SJSA1 (cell line): ENCODE measurements at regions not wholly inside any gene's neighbourhood (a gene's known extent, or its start where the extent isn't known, plus 50 kb on each side); places are given as distances from the start of the nearest gene placed in this dataset.
"Not testable (repeated sequence)": the region's sequence is repeated elsewhere in the genome, so short reads cannot be mapped to it uniquely, and the experiment has no call there.

Experiments
- DNase-seq, 2 experiments: peaks; one replicate each; pipeline ENCODE4 v3.0.0-alpha.2; 2015 to 2020; ENCODE audit warnings: low spot score in 2 of 2, low read depth in 1 of 2
- H3K27ac ChIP-seq: fragments of 250-450 bp; sonication (Bioruptor Pico); 2 replicates; pipeline ENCODE4 v1.5.1; 2020; ENCODE audit warnings: mild to moderate bottlenecking, moderate library complexity
- H3K27me3 ChIP-seq: fragments of 250-450 bp; sonication (Bioruptor Pico); replicated peaks from 2 replicates; pipeline ENCODE4 v1.5.1; 2020; ENCODE audit warnings: mild to moderate bottlenecking, moderate library complexity
- H3K36me3 ChIP-seq: fragments of 250-450 bp; sonication (Bioruptor Pico); 2 replicates; pipeline ENCODE4 v1.5.1; 2020; ENCODE audit warnings: mild to moderate bottlenecking
- H3K4me1 ChIP-seq: fragments of 250-450 bp; sonication (Bioruptor Pico); replicated peaks from 2 replicates; pipeline ENCODE4 v1.6.1; 2021; ENCODE audit warnings: mild to moderate bottlenecking
- H3K4me3 ChIP-seq: fragments of 250-450 bp; sonication (Bioruptor Pico); 2 replicates; pipeline ENCODE4 v1.5.1; 2020; ENCODE audit warnings: mild to moderate bottlenecking
- H3K9me3 ChIP-seq: fragments of 250-450 bp; sonication (Bioruptor Pico); replicated peaks from 2 replicates; pipeline ENCODE4 v1.5.1; 2020; ENCODE audit warnings: mild to moderate bottlenecking

DNA sequence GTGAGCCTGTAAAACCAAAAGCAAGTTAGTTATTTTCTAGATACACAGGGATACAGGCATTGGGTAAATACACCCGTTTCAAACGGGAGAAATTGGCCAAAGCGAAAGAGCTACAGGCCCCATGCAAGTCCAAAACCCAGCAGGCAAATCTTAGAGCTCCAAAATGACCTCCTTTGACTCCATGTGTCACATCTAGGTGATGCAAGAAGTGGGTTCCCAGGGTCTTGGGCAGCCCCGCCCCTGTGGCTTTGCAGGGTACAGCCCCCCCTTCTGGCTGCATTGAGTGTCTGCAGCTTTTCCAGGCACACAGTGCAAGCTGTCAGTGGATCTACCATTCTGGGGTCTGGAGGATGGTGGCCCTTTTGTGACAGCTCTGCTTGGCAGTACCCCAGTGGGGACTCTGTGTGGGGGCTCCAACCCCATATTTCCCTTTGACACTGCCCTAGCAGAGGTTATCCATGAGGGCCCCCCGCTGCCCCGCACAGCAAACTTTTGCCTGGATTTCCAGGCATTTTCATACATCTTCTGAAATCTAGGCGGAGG is 1367.6 kb downstream of the CDH12 start:
- peak; percentile 15 to 67 for DNase-seq
- not testable (repeated sequence) for H3K27ac ChIP-seq

DNA sequence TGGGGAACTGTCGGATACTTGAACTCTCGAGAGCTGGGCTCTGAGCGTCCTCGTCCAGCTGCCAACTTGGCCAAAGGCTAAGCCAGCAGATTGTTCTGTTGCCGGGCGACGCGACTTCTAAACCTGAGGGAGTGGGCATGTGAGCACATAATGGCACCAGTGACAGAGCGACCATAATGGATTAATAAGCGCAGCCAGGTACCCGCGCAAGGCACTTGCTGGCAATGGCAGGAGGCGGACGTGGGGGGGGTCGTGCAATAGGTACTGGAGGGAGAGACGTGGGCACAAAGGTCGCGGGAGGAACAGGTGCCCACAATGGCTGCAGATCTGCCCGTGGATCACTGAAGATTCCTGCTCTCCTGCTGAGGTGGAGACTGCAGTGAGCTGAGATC is 1368.7 kb downstream of the CDH12 start:
- peak in 1 of 2 experiments; percentile 59 for DNase-seq
- not testable (repeated sequence) for H3K36me3 ChIP-seq, H3K27ac ChIP-seq, H3K27me3 ChIP-seq, H3K9me3 ChIP-seq, H3K4me3 ChIP-seq, H3K4me1 ChIP-seq

More for the DNA sequence above, 1367.6 kb downstream of the CDH12 start:
- H3K9me3 ChIP-seq, H3K36me3 ChIP-seq, H3K4me3 ChIP-seq, H3K27me3 ChIP-seq, H3K4me1 ChIP-seq: not testable (repeated sequence)

DNA sequence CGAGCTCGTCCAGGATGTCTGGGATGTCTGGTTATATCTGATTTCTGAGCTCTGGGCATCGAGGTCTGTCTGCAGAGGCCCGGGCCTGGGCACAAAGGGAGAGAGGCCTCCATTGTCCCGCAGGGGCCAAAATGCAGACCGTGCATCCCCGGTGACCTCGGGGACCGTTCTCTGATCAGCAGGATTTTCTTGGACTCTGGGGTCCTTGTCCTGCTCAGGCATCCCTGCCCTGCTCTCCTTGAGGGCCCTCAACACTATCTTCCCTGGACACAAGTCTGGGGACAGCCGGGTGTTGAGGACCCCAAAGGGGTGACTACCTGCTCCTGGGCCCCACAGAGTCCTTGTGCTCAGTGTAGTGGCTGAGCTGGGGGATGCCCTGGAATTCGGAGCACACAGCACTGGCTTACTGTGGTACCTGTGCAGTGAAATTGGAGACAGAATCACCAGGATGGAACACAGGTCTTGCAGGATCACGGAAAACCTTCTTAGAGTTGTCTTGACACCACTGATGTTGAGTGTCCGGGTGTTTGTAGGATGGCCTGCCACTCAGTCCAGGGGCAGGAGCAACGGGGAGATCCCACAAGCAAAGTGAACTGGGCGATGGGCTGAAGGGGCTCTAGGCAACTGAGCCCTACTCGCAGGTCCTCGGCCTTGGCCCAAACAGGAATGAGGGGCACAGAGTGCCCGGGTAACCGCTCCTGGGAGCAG is 1369.2 kb downstream of the CDH12 start:
- not testable (repeated sequence) for H3K27ac ChIP-seq, H3K27me3 ChIP-seq, H3K4me1 ChIP-seq, DNase-seq, H3K36me3 ChIP-seq, H3K9me3 ChIP-seq, H3K4me3 ChIP-seq

DNA sequence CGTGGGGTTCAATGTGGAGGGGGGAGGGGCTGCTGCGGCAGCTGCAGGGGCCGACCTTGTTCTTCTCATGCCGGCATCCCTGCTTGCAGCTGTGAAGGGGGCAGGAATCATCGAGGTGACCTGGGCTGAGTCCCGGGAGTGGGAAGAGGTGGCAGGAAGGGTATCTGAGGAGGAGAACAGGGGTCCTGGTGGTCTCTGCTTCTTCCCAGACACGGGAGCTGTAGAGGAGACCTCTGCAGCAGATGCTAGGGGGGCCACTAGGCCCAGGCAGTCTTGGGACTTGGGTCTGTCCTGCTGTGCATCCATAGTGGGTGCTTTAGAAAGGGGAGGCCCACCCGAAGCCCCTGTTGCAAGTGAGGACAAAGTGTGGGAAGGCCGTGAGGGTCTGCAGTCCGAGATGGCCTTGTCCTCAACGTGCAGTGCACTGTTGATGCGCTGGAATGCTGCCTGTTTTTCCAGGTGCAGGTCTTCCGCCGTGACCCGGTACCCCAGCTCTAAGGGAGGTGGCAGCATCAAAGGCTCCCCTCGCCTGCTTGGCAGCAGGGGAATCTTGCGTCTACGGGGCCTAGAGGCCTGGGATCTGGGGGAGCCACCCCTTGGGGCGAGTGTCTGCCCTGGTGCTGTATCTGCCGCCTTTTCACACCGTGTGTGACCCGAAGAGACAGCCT is 1370.0 kb downstream of the CDH12 start:
- not testable (repeated sequence) for H3K4me1 ChIP-seq, H3K27ac ChIP-seq, H3K36me3 ChIP-seq, H3K9me3 ChIP-seq, H3K27me3 ChIP-seq, H3K4me3 ChIP-seq
- peak in 1 of 2 experiments; percentile 62 for DNase-seq

DNA sequence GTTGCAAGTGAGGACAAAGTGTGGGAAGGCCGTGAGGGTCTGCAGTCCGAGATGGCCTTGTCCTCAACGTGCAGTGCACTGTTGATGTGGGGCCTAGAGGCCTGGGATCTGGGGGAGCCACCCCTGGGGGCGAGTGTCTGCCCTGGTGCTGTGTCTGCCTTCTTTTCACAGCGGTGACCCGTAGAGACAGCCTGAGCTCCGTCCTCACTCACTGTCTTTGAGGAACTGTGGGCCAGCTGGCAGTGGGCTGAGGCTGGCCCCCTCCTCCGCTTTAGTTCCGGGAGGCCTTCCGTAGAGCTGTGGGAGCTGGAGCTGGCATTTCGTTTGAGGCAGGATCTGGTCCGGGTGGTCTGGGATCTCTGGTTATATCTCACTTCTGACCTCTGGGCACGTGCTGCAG is 1370.6 kb downstream of the CDH12 start:
- not testable (repeated sequence) for H3K36me3 ChIP-seq, H3K4me1 ChIP-seq, H3K9me3 ChIP-seq, H3K4me3 ChIP-seq, H3K27me3 ChIP-seq, H3K27ac ChIP-seq
- peak; percentile 31 to 72 for DNase-seq

DNA sequence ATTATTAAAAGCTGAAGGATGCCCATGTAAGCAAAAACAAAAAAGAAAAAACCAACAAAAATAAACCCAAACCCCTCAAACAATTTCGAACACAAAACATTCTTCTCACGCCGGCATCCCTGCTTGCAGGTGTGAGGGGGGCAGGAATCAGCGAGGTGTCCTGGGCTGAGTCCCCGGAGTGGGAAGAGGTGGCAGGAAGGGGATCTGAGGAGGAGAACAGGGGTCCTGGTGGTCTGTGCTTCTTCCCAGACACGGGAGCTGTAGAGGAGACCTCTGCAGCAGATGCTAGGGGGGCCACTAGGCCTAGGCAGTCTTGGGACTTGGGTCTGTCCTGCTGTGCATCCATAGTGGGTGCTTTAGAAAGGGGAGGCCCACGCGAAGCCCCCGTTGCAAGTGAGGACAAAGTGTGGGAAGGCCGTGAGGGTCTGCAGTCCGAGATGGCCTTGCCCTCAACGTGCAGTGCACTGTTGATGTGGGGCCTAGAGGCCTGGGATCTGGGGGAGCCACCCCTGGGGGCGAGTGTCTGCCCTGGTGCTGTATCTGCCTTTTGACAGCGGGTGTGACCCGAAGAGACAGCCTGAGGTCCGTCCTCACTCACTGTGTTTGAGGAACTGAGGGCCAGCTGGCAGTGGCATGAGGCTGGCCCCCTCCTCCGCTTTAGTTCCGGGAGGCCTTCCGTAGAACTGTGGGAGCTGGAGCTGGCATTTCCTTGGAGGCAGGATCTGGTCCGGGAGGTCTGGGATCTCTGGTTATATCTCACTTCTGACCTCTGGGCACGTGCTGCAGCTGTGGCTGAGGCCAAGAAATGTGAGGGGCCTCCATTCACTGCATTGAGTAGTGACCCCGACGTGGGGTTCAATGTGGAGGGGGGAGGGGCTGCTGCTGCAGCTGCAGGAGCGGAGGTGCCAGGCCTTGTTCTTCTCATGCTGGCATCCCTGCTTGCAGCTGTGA is 1371.5 kb downstream of the CDH12 start:
- H3K36me3 ChIP-seq, H3K27ac ChIP-seq, H3K27me3 ChIP-seq, H3K4me1 ChIP-seq, H3K9me3 ChIP-seq, H3K4me3 ChIP-seq: not testable (repeated sequence)
- peak in 1 of 2 experiments; percentile 60 for DNase-seq

DNA sequence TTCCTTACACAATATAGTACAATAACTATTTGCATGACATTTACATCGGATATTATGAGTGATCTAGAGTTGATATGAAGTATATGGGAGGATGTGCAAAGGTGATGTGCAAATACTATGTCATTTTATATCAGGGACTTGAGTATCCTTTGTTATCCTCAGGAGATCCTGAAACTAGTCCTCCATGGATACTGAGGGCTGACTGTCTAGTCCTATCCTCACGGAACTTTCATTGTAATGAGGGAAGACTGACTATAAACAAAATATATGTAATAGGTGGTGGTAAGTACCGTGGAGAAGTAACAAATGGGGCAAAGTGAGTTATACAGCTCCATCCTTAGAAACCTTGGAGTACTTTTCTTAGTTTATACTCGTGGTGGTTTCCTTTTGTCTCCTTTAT is 1373.1 kb downstream of the CDH12 start:
- not testable (repeated sequence) for H3K27ac ChIP-seq, DNase-seq, H3K36me3 ChIP-seq, H3K27me3 ChIP-seq, H3K4me3 ChIP-seq, H3K9me3 ChIP-seq, H3K4me1 ChIP-seq

DNA sequence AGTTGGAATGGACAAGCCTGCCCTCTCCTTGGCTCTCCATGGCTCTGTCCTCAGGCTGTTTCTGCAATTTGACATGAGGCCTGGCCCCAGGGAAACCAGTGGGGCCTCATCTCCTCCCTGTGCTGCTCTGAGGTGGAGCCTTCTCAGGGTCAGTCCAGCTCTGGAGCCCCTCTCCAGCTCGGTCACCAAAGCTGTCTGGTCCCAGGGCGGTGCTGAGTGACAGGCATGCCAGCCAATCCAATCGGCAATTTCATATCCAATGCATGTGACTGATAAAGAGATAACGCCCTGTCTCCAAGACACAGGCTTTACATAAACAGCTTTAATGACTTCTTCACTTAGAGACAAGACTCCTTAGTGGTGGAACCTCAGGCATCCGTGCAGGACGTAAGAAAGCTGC is 1379.2 kb downstream of the CDH12 start:
- H3K9me3 ChIP-seq, H3K4me1 ChIP-seq, H3K4me3 ChIP-seq, DNase-seq, H3K27ac ChIP-seq, H3K36me3 ChIP-seq, H3K27me3 ChIP-seq: not testable (repeated sequence)

DNA sequence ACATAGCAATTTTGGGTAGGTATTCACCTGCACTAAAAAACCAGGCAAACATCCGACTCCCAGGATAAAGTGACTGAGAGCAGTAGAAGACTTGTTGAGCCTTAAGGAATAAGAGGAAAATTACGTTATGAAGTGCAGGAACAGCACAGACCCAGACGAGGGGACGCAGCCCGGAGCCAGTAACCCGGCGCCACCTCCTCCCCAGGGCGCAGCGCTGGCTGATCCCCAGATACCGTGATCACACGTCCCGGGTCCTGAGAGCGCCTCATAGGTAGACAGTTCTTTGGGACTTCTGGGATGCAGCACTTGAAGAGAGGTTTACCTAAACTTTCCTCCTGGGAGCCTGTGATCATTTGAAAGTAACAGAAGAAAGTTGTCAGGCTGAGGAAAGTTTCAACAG is 1379.7 kb downstream of the CDH12 start:
- not testable (repeated sequence) for H3K9me3 ChIP-seq, H3K4me1 ChIP-seq, H3K4me3 ChIP-seq, H3K36me3 ChIP-seq, H3K27ac ChIP-seq, DNase-seq, H3K27me3 ChIP-seq

DNA sequence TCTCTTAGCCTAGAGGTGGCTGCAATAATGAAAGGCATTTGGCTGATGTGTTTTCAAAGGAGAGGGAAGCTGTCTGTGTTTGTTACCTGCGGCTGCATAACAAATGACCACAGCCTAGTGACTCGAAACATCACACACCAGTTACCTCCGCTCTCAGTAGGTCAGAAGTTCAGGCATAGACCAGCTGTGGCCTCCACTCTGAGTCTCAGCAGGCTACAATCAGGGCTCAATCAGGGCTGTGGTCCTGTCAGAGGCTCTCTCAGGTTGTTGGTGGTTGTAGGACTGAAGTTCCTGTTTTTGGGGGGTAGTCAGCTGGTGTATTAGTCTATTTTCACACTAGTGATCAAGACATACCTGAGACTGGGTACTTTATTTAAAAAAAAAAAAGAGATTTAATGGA is 1381.5 kb downstream of the CDH12 start:
- not testable (repeated sequence) for H3K4me1 ChIP-seq, H3K9me3 ChIP-seq, DNase-seq, H3K27ac ChIP-seq, H3K4me3 ChIP-seq, H3K36me3 ChIP-seq, H3K27me3 ChIP-seq

DNA sequence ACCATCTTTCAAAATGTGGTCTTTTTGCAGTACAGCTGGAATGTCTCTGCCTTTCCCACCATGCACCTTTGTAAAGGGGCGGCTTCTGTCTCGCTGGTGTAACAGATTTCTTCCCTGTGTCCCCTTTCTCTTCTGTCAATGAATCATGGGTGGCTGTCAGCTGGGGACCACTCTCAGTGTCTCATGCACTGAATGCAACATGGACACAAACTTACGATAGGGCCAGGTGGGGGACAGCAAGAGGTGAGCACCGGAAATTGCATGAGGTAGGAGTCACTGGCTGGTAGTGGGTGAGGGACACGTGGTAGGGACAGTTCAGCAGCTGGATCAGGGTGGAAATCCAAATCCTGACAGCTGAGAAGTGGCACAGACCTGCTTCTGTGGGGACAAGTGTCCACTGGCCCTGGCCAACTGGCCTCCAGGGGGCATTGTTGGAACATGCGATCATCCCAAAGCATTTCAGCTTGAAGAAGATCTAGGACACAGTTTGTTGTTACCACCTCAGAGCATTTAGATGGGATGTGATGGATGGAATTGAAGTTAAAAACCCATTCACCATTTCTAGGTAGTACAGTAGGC is 1383.5 kb downstream of the CDH12 start:
- not testable (repeated sequence) for DNase-seq, H3K4me3 ChIP-seq, H3K36me3 ChIP-seq, H3K27ac ChIP-seq, H3K9me3 ChIP-seq, H3K27me3 ChIP-seq, H3K4me1 ChIP-seq

DNA sequence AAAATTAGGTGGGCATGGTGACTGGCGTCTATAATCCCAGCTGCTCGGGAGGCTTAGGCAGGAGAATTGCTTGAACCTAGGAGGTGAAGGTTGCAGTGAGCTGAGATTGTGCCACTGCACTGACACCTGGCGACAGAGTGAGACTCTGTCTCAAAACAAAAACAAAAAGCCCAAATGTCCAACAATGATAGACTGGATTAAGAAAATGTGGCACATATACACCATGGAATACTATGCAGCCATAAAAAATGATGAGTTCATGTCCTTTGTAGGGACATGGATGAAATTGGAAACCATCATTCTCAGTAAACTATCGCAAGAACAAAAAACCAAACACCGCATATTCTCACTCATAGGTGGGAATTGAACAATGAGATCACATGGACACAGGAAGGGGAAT is 1385.6 kb downstream of the CDH12 start:
- H3K27me3 ChIP-seq, H3K9me3 ChIP-seq, H3K4me3 ChIP-seq, H3K27ac ChIP-seq, H3K4me1 ChIP-seq, H3K36me3 ChIP-seq, DNase-seq: not testable (repeated sequence)

DNA sequence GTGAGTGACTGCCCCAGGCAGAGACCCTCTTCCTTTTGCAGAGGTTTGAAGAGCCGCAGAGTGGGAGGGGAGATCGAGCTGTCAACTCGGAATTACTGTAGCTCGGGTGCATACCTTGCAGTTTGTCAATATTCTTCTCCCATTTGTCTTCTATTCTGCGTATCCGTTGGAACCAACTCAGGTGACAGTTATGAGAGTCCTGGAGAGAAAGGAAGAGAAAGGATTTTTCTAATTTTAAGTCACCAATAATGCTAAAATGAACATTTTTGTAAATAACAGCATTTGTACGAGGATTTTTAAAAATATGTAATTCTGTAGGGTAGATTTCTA is 1393.4 kb downstream of the CDH12 start:
- H3K4me3 ChIP-seq = peak overlapping the region; percentile 48
- DNase-seq, H3K27me3 ChIP-seq, H3K4me1 ChIP-seq, H3K36me3 ChIP-seq, H3K27ac ChIP-seq, H3K9me3 ChIP-seq: not testable (repeated sequence)

DNA sequence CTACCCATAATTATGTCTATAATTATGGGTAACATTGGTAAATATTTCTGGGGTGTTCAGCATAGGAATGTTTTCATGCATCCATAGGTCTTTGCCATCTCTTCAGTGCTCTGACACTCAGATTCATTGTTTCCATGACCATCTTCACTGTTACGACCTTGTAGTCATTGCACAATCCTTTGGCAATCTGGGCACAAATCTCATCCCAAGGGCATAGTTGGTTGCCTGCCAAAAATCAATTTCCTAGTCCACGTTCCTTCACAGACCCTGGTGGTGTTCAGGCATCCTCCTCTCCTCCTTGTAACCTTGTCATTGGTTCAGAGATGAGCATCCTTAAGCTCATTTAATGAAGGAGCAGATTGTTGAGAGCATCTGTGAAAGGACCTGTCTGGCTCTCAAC is 1400.7 kb downstream of the CDH12 start:
- Histone ChIP-seq H3K9me3 (no peaks in the 10 kb centered on the region), H3K27ac (no peak overlapping the region), H3K4me3 (no peak overlapping the region), H3K4me1 (no peaks in the 10 kb centered on the region), H3K36me3 (no peaks in the 10 kb centered on the region), H3K27me3 (no peaks in the 10 kb centered on the region)
- DNase-seq = no peak
